ENCODE measurements at regions not wholly inside any gene's neighbourhood (a gene's known extent, or its start where the extent isn't known, plus 50 kb on each side); places are given as distances from the start of the nearest gene placed in this dataset.

- Histone ChIP-seq H3K9me3 (ENCODE audit: control insufficient read depth, low read length) (no peaks in the 10 kb centered on the region), H3K4me2 (ENCODE audit: low read length) (no peak overlapping the region), H3K27me3 (ENCODE audit: control insufficient read depth, insufficient read depth, low read length) (no peaks in the 10 kb centered on the region), H3K36me3 (ENCODE audit: control insufficient read depth, insufficient read depth, low read length) (no peaks in the 10 kb centered on the region), H2AFZ (no peak overlapping the region), H3K4me3 (ENCODE audit: low read depth, low read length) (no peak overlapping the region), H3K9ac (no peak overlapping the region), H3K79me2 (no peaks in the 10 kb centered on the region), H3K27ac (no peak overlapping the region), H3K4me1 (no peaks in the 10 kb centered on the region)
- TF ChIP-seq CTCF (IDR thresholded peaks at IDR 0.05): no peak
Measured at GRCh38 chr14:97791072-97791471, 993.9 kb downstream of the VRK1 start.

DNA sequence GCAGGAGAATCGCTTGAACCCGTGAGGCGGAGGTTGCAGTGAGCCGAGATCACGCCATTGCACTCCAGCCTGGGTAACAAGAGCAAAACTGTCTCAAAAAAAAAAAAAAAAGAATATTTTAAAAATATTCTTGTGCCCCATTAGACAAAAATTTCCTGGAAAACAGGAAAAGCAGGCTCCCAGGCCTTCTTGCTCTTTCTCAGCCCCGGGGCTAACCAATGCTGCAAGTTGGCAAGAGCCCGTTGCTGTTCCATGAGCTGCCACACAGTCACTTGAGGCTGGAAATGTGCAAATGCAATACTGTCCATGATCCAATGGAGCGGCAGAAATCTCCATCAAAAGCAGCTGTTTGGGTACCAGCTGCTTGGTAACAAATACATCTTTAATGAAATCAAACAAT, 994.7 kb downstream of the VRK1 start:
- Histone ChIP-seq H3K9ac (no peak overlapping the region), H3K27me3 (ENCODE audit: control insufficient read depth, insufficient read depth, low read length) (no peaks in the 10 kb centered on the region), H3K79me2 (no peaks in the 10 kb centered on the region), H3K36me3 (ENCODE audit: control insufficient read depth, insufficient read depth, low read length) (no peaks in the 10 kb centered on the region), H2AFZ (no peak overlapping the region), H3K4me2 (ENCODE audit: low read length) (no peak overlapping the region), H3K27ac (no peak overlapping the region), H3K4me1 (no peaks in the 10 kb centered on the region), H3K4me3 (ENCODE audit: low read depth, low read length) (no peak overlapping the region), H3K9me3 (ENCODE audit: control insufficient read depth, low read length) (no peaks in the 10 kb centered on the region)
- no peak for TF ChIP-seq CTCF (IDR thresholded peaks at IDR 0.05)

- H3K79me2 ChIP-seq: no peaks in the 10 kb centered on the region
- no peaks in the 10 kb centered on the region for H3K9me3 ChIP-seq (ENCODE audit: control insufficient read depth, low read length)
- H3K27ac ChIP-seq: no peak overlapping the region
- no peaks in the 10 kb centered on the region for H3K36me3 ChIP-seq (ENCODE audit: control insufficient read depth, insufficient read depth, low read length)
- H3K27me3 ChIP-seq (ENCODE audit: control insufficient read depth, insufficient read depth, low read length): no peaks in the 10 kb centered on the region
- no peak overlapping the region for H3K4me3 ChIP-seq (ENCODE audit: low read depth, low read length)
- no peak overlapping the region for H3K4me2 ChIP-seq (ENCODE audit: low read length)
- H3K4me1 ChIP-seq: no peaks in the 10 kb centered on the region
- H2AFZ ChIP-seq: no peak overlapping the region
- no peak overlapping the region for H3K9ac ChIP-seq
- no peak for TF ChIP-seq CTCF (IDR thresholded peaks at IDR 0.05)
Measured at GRCh38 chr14:97796511-97796910, 999.3 kb downstream of the VRK1 start.

GRCh38 chr14:97798176-97798575, 1001.0 kb downstream of the VRK1 start:
- Histone ChIP-seq H3K9ac (no peak overlapping the region), H3K36me3 (ENCODE audit: control insufficient read depth, insufficient read depth, low read length) (no peaks in the 10 kb centered on the region), H2AFZ (no peak overlapping the region), H3K4me1 (no peaks in the 10 kb centered on the region), H3K27me3 (ENCODE audit: control insufficient read depth, insufficient read depth, low read length) (no peaks in the 10 kb centered on the region), H3K4me3 (ENCODE audit: low read depth, low read length) (no peak overlapping the region), H3K27ac (no peak overlapping the region), H3K9me3 (ENCODE audit: control insufficient read depth, low read length) (no peaks in the 10 kb centered on the region), H3K4me2 (ENCODE audit: low read length) (no peak overlapping the region), H3K79me2 (no peaks in the 10 kb centered on the region)
- TF ChIP-seq CTCF (IDR thresholded peaks at IDR 0.05): no peak

GRCh38 chr14:97802430-97803373, 1005.5 kb downstream of the VRK1 start:
- H3K4me2 ChIP-seq (ENCODE audit: low read length): no peak overlapping the region
- no peaks in the 10 kb centered on the region for H3K27me3 ChIP-seq (ENCODE audit: control insufficient read depth, insufficient read depth, low read length)
- no peaks in the 10 kb centered on the region for H3K4me1 ChIP-seq
- peaks cover 2% of the 10 kb centered on the region for H3K9me3 ChIP-seq (ENCODE audit: control insufficient read depth, low read length)
- H3K27ac ChIP-seq: no peak overlapping the region
- H3K4me3 ChIP-seq (ENCODE audit: low read depth, low read length): no peak overlapping the region
- no peak for TF ChIP-seq CTCF (IDR thresholded peaks at IDR 0.05)
- no peaks in the 10 kb centered on the region for H3K79me2 ChIP-seq
- no peaks in the 10 kb centered on the region for H3K36me3 ChIP-seq (ENCODE audit: control insufficient read depth, insufficient read depth, low read length)
- H2AFZ ChIP-seq: no peak overlapping the region
- H3K9ac ChIP-seq: no peak overlapping the region
